Suprapubic skin (tissue), 4 donors: ENCODE measurements at regions not wholly inside any gene's neighbourhood (a gene's known extent, or its start where the extent isn't known, plus 50 kb on each side); places are given as distances from the start of the nearest gene placed in this dataset.

Experiments
- EP300 ChIP-seq: sonication (generic); formaldehyde crosslinking; IDR thresholded peaks from one replicate; pipeline ENCODE4 v1.6.1; 2017; ENCODE audit warnings: antibody characterized with exemption
- POLR2A ChIP-seq, 2 donors: fragments of 450-650 bp; IDR thresholded peaks; one replicate each; pipeline ENCODE4 v1.6.1; 2017; ENCODE audit warnings: antibody characterized with exemption in 2 of 2, mild to moderate bottlenecking in 2 of 2, moderate library complexity in 2 of 2
- POLR2AphosphoS5 ChIP-seq, 3 donors: sonication (generic); formaldehyde crosslinking; IDR thresholded peaks; one replicate each; pipeline ENCODE4 v1.6.1; 2017; ENCODE audit warnings: antibody characterized with exemption in 3 of 3
- TF ChIP-seq, protein P1 (sequence below), 2 donors: fragments of 200-600 bp in 1 of 2; fragments of 450-650 bp in 1 of 2; sonication (generic) in 1 of 2; IDR thresholded peaks; one replicate each; pipeline ENCODE4 v1.5.1; 2016 to 2019; ENCODE audit warnings: antibody characterized with exemption in 2 of 2, mild to moderate bottlenecking in 1 of 2, moderate library complexity in 1 of 2

DNA sequence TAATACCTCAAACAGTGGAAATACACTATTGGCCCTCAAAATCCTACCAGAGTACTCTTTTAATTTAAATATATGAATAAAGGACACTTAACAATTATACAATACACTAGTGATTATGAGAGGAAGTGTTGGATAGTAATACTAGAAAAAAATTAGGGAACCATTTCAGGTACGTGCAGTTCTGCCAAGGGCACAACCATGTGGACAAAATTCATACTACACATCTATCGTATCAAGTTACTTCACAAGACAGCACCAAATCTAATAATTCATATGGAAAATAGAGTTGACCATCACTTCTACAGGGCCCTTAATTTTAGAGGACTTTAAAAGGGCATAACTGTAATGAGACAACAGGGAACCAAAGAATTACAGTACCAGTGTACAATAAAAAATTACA lies 69.2 kb upstream of the ZCCHC13 start:
- TF ChIP-seq POLR2AphosphoS5 (IDR thresholded peaks at IDR 0.05) (no peak), EP300 (no peak), POLR2A (IDR thresholded peaks at IDR 0.05) (no peak)
- TF ChIP-seq, protein P1, sequence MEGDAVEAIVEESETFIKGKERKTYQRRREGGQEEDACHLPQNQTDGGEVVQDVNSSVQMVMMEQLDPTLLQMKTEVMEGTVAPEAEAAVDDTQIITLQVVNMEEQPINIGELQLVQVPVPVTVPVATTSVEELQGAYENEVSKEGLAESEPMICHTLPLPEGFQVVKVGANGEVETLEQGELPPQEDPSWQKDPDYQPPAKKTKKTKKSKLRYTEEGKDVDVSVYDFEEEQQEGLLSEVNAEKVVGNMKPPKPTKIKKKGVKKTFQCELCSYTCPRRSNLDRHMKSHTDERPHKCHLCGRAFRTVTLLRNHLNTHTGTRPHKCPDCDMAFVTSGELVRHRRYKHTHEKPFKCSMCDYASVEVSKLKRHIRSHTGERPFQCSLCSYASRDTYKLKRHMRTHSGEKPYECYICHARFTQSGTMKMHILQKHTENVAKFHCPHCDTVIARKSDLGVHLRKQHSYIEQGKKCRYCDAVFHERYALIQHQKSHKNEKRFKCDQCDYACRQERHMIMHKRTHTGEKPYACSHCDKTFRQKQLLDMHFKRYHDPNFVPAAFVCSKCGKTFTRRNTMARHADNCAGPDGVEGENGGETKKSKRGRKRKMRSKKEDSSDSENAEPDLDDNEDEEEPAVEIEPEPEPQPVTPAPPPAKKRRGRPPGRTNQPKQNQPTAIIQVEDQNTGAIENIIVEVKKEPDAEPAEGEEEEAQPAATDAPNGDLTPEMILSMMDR (IDR thresholded peaks at IDR 0.05): no peak
